ENCODE measurements at regions not wholly inside any gene's neighbourhood (a gene's known extent, or its start where the extent isn't known, plus 50 kb on each side); places are given as distances from the start of the nearest gene placed in this dataset.

- Histone ChIP-seq H3K9me3 (peaks cover 4% of the 10 kb centered on the region), H3K4me3 (no peak overlapping the region), H3K27ac (no peak overlapping the region), H3K27me3 (ENCODE audit: low read depth) (no peaks in the 10 kb centered on the region), H3K4me1 (no peaks in the 10 kb centered on the region), H3K36me3 (no peaks in the 10 kb centered on the region)
- TF ChIP-seq CTCF (IDR thresholded peaks at IDR 0.05), result no peak
- ATAC-seq, result no peak
- intact Hi-C loops (cut with DNase I), result no loop called here
- DNase-seq, result no peak
Measured at GRCh38 chr6:61044011-61044410, 1242.0 kb downstream of the KHDRBS2 start.
